Osteocyte (in vitro differentiated cells): ENCODE measurements at regions not wholly inside any gene's neighbourhood (a gene's known extent, or its start where the extent isn't known, plus 50 kb on each side); places are given as distances from the start of the nearest gene placed in this dataset.

Experiments
- DNase-seq: peaks from one replicate; pipeline ENCODE4 v3.0.0; 2021; ENCODE audit warnings: mixed read lengths; ENCODE audit not compliant: unreplicated experiment; ENCODE audit errors: extremely low spot score
- H3K27ac Mint-ChIP-seq: one replicate; pipeline ENCODE4 v1.8.0; 2021; ENCODE audit warnings: mild to moderate bottlenecking, mixed read lengths; ENCODE audit not compliant: unreplicated experiment
- H3K27me3 Mint-ChIP-seq: one replicate; pipeline ENCODE4 v1.8.0; 2021; ENCODE audit warnings: mixed read lengths; ENCODE audit not compliant: unreplicated experiment
- H3K36me3 Mint-ChIP-seq: one replicate; pipeline ENCODE4 v1.8.0; 2021; ENCODE audit warnings: mixed read lengths; ENCODE audit not compliant: unreplicated experiment
- H3K4me1 Mint-ChIP-seq: one replicate; pipeline ENCODE4 v1.8.0; 2021; ENCODE audit warnings: mixed read lengths; ENCODE audit not compliant: unreplicated experiment
- H3K4me3 Mint-ChIP-seq: one replicate; pipeline ENCODE4 v1.8.0; 2021; ENCODE audit warnings: mild to moderate bottlenecking, moderate library complexity, mixed read lengths; ENCODE audit not compliant: unreplicated experiment
- H3K9me3 Mint-ChIP-seq: one replicate; pipeline ENCODE4 v1.8.0; 2021; ENCODE audit warnings: mixed read lengths; ENCODE audit not compliant: unreplicated experiment
- CTCF ChIP-seq: fragments of 200-600 bp; sonication (generic); IDR thresholded peaks from 2 replicates; pipeline ENCODE4 v1.5.0; 2021; ENCODE audit warnings: antibody characterized with exemption, mild to moderate bottlenecking, moderate library complexity

DNA sequence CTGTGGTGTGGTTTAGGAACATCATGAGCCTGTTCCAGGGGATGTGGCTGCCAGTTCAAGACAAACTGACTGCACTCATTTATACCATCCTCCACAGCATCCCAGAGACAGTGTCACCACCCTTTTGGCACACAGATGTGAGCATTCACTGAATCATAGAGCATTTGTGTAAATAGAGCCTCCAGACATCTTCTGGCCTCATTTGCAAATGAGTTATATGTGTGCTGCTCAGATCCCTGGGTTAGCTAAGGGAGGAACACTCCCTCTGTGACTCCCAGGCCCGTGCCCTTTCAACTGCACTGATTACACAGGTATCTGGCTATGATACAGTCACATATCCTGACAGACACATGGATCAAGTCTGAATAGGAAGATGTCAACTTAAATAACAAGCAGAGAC lies 351.5 kb upstream of the PLD5 start:
- H3K36me3 Mint-ChIP-seq, result no peaks in the 10 kb centered on the region

GRCh38 chr1:242873661-242874060 lies 349.2 kb upstream of the PLD5 start:
- Mint-ChIP-seq H3K4me3 (no peak overlapping the region), H3K27me3 (no peaks in the 10 kb centered on the region), H3K9me3 (no peaks in the 10 kb centered on the region), H3K27ac (no peak overlapping the region), H3K36me3 (no peaks in the 10 kb centered on the region), H3K4me1 (no peaks in the 10 kb centered on the region)
- no peak for TF ChIP-seq CTCF
- DNase-seq, result no peak

More for the DNA sequence above, 351.5 kb upstream of the PLD5 start:
- no peak for DNase-seq
- no peak for TF ChIP-seq CTCF
- no peak overlapping the region for H3K27ac Mint-ChIP-seq
- no peaks in the 10 kb centered on the region for H3K27me3 Mint-ChIP-seq
- no peaks in the 10 kb centered on the region for H3K4me1 Mint-ChIP-seq
- H3K4me3 Mint-ChIP-seq, result no peak overlapping the region
- no peaks in the 10 kb centered on the region for H3K9me3 Mint-ChIP-seq

DNA sequence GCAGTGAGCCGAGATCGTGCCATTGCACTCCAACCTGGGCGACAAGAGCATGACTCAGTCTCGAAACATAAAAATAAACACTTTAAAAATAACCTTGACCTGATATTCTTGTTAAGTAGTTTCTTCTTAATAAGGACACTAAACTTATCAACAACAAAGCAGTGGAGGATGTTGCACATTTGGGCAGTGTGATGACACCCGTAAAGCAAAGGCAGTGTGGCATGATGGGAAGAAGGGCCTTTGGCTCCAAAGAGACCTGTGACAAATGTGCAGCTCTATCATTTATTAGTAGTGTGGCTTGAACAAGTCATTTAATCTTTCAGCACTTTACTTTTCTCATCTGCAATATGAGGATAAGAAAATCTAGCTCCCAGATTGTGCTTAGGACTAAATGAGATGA lies 348.0 kb upstream of the PLD5 start:
- Mint-ChIP-seq H3K9me3 (no peaks in the 10 kb centered on the region), H3K4me3 (no peak overlapping the region), H3K36me3 (no peaks in the 10 kb centered on the region), H3K27me3 (no peaks in the 10 kb centered on the region), H3K27ac (no peak overlapping the region), H3K4me1 (no peaks in the 10 kb centered on the region)
- no peak for TF ChIP-seq CTCF
- no peak for DNase-seq

- Mint-ChIP-seq H3K27me3 (no peaks in the 10 kb centered on the region), H3K4me1 (no peaks in the 10 kb centered on the region), H3K27ac (no peak overlapping the region), H3K9me3 (peaks cover 3% of the 10 kb centered on the region), H3K4me3 (no peak overlapping the region), H3K36me3 (no peaks in the 10 kb centered on the region)
- DNase-seq, result no peak
- TF ChIP-seq CTCF, result no peak
Measured at GRCh38 chr1:242871471-242872030, 347.1 kb upstream of the PLD5 start.

GRCh38 chr1:242870966-242871365 lies 346.5 kb upstream of the PLD5 start:
- H3K36me3 Mint-ChIP-seq, result no peaks in the 10 kb centered on the region

More at GRCh38 chr1:242870966-242871365, 346.5 kb upstream of the PLD5 start:
- no peak overlapping the region for H3K27ac Mint-ChIP-seq
- no peaks in the 10 kb centered on the region for H3K4me1 Mint-ChIP-seq
- H3K9me3 Mint-ChIP-seq, result peaks cover 5% of the 10 kb centered on the region
- no peak for DNase-seq
- H3K27me3 Mint-ChIP-seq, result no peaks in the 10 kb centered on the region
- H3K4me3 Mint-ChIP-seq, result no peak overlapping the region
- TF ChIP-seq CTCF, result no peak
